H1 (cell line): ENCODE measurements at regions not wholly inside any gene's neighbourhood (a gene's known extent, or its start where the extent isn't known, plus 50 kb on each side); places are given as distances from the start of the nearest gene placed in this dataset.

Experiments
- ATF2 ChIP-seq: IDR thresholded peaks from 2 replicates; pipeline ENCODE4 v1.6.1; 2012; ENCODE audit warnings: low read length, inconsistent platforms
- MAFK ChIP-seq: IDR thresholded peaks from 2 replicates; pipeline ENCODE4 v1.6.1; 2012; ENCODE audit warnings: low read depth, mild to moderate bottlenecking, improper control_type of control experiment, low read length
- PHF8 ChIP-seq: fragments of 200-600 bp; sonication (generic); conservative IDR thresholded peaks from 2 replicates; pipeline ENCODE4 v1.7.1; 2012; ENCODE audit warnings: low read depth, mild to moderate bottlenecking, inconsistent platforms, low read length, moderate library complexity

- no peak for TF ChIP-seq MAFK
- no peak for TF ChIP-seq PHF8
- TF ChIP-seq ATF2, result no peak
Observed at GRCh38 chr15:97688886-97689285, 271.6 kb upstream of the ARRDC4 start (continued).
